ENCODE measurements at regions not wholly inside any gene's neighbourhood (a gene's known extent, or its start where the extent isn't known, plus 50 kb on each side); places are given as distances from the start of the nearest gene placed in this dataset.
"Not testable (repeated sequence)": the region's sequence is repeated elsewhere in the genome, so short reads cannot be mapped to it uniquely, and the experiment has no call there.

GRCh38 chr4:118410138-118410537 lies 57.3 kb upstream of the PRSS12 start:
- H3K4me1 Mint-ChIP-seq (ENCODE audit: low read depth) = no peaks in the 10 kb centered on the region
- no peak for DNase-seq
- no peak overlapping the region for H3K27ac Mint-ChIP-seq
- no peak overlapping the region for H3K4me3 Mint-ChIP-seq
- peaks cover 7% of the 10 kb centered on the region for H3K27me3 Mint-ChIP-seq
- H3K9me3 Mint-ChIP-seq = peaks cover 2% of the 10 kb centered on the region
- no peaks in the 10 kb centered on the region for H3K36me3 Mint-ChIP-seq (ENCODE audit: low read depth)

DNA sequence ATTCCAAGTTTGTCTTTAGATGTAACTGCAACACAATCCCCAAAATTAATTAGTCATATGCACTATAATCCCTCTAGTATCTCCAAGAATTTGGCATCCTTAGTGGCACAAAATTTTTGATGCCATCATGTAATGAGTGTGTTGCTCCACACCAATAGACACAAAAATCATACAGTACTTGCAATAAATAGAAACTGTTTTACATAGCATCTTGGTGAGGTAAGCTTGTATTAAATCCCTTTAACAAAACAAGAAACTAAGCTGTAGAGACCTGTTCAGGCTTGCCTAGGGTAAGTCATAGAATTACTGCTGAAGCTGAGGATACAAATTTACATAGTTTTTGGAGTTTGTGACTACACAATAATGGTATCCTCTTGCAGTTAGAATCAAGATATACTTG lies 64.5 kb upstream of the PRSS12 start:
- no peak overlapping the region for H3K27ac Mint-ChIP-seq
- no peak overlapping the region for H3K4me3 Mint-ChIP-seq
- no peaks in the 10 kb centered on the region for H3K36me3 Mint-ChIP-seq (ENCODE audit: low read depth)
- no peaks in the 10 kb centered on the region for H3K27me3 Mint-ChIP-seq
- no peaks in the 10 kb centered on the region for H3K4me1 Mint-ChIP-seq (ENCODE audit: low read depth)
- no peak for DNase-seq
- no peaks in the 10 kb centered on the region for H3K9me3 Mint-ChIP-seq

DNA sequence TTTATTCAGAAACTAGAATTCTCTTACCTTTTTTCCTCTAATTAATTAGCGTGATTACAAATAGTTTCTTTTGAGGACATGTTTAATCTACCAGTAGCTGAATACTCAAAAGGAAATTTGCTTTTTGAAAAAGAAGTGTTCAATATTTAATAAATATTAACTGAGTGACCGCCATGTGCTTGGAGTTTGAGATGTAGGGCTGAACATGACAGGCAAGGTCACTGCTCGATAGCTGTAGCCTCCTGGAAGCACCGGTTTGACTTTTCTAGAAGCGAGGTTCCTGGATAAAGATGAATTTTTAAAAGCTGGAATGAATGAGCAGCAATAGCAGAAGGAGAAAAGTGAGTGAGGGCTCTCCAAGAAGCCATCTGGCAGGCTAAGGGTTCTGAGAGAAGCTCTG lies 65.0 kb upstream of the PRSS12 start:
- H3K27ac Mint-ChIP-seq; DNase-seq; H3K4me1 Mint-ChIP-seq (ENCODE audit: low read depth); H3K4me3 Mint-ChIP-seq; H3K36me3 Mint-ChIP-seq (ENCODE audit: low read depth); H3K9me3 Mint-ChIP-seq; H3K27me3 Mint-ChIP-seq: not testable (repeated sequence)

GRCh38 chr4:118418396-118418795 lies 65.6 kb upstream of the PRSS12 start:
- H3K9me3 Mint-ChIP-seq; H3K4me3 Mint-ChIP-seq; H3K36me3 Mint-ChIP-seq (ENCODE audit: low read depth); H3K4me1 Mint-ChIP-seq (ENCODE audit: low read depth); DNase-seq; H3K27ac Mint-ChIP-seq; H3K27me3 Mint-ChIP-seq: not testable (repeated sequence)

DNA sequence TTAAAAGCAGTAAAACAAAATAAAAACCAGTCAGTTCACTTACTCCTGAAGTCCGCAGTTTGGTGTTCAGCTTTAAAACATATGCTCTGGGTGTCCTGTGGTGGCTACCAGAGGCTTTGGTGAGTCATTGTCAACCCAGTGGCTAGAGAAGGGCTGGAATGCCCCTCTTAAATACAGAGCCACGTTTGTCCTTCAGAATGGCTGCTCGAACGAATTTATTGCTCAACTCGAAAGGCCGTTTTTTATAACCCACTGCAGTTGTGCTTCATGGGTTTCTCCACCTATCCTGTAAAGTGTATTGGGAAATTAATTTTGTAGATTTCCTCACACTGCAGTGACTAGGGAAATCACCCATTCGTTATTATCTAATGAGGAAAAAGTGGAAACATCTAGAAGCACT lies 66.8 kb upstream of the PRSS12 start:
- not testable (repeated sequence) for H3K4me1 Mint-ChIP-seq (ENCODE audit: low read depth); H3K27ac Mint-ChIP-seq; H3K27me3 Mint-ChIP-seq; H3K4me3 Mint-ChIP-seq; DNase-seq; H3K36me3 Mint-ChIP-seq (ENCODE audit: low read depth); H3K9me3 Mint-ChIP-seq

DNA sequence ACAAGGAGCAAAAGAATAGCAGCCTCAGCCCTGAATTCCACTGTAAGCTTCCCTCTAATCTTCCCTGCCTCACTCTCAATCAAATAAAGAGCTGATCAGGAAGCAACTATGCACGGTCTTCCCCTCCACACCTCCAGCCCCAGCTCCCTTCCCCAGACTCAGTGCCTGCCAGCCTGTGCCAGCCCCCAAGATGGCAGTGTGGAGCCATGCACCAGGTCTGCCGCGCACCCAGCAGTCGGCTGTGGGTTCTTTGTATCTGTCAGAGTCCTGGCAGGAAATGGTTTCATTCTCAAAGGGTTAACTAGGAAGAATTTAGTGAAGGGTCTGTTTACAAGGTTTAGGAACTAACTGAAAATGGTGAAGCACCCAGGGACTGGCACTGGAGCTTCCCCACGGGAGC lies 71.3 kb upstream of the PRSS12 start:
- peak; percentile 58 for DNase-seq
- not testable (repeated sequence) for H3K27ac Mint-ChIP-seq; H3K9me3 Mint-ChIP-seq; H3K4me3 Mint-ChIP-seq; H3K36me3 Mint-ChIP-seq (ENCODE audit: low read depth); H3K4me1 Mint-ChIP-seq (ENCODE audit: low read depth)
- H3K27me3 Mint-ChIP-seq = peaks cover 12% of the 10 kb centered on the region

- peaks cover 12% of the 10 kb centered on the region for H3K27me3 Mint-ChIP-seq
- DNase-seq = not testable (repeated sequence)
Measured at GRCh38 chr4:118428881-118429280, 76.1 kb upstream of the PRSS12 start.

GRCh38 chr4:118432359-118432758 lies 79.6 kb upstream of the PRSS12 start:
- not testable (repeated sequence) for H3K36me3 Mint-ChIP-seq (ENCODE audit: low read depth); H3K9me3 Mint-ChIP-seq; H3K27me3 Mint-ChIP-seq; H3K4me1 Mint-ChIP-seq (ENCODE audit: low read depth); H3K4me3 Mint-ChIP-seq; H3K27ac Mint-ChIP-seq; DNase-seq

More at GRCh38 chr4:118428881-118429280, 76.1 kb upstream of the PRSS12 start:
- not testable (repeated sequence) for H3K27ac Mint-ChIP-seq; H3K36me3 Mint-ChIP-seq (ENCODE audit: low read depth); H3K9me3 Mint-ChIP-seq; H3K4me3 Mint-ChIP-seq; H3K4me1 Mint-ChIP-seq (ENCODE audit: low read depth)

- not testable (repeated sequence) for H3K27me3 Mint-ChIP-seq; H3K36me3 Mint-ChIP-seq (ENCODE audit: low read depth); H3K27ac Mint-ChIP-seq; DNase-seq; H3K4me3 Mint-ChIP-seq; H3K9me3 Mint-ChIP-seq; H3K4me1 Mint-ChIP-seq (ENCODE audit: low read depth)
Measured at GRCh38 chr4:118433612-118434375, 81.0 kb upstream of the PRSS12 start.

DNA sequence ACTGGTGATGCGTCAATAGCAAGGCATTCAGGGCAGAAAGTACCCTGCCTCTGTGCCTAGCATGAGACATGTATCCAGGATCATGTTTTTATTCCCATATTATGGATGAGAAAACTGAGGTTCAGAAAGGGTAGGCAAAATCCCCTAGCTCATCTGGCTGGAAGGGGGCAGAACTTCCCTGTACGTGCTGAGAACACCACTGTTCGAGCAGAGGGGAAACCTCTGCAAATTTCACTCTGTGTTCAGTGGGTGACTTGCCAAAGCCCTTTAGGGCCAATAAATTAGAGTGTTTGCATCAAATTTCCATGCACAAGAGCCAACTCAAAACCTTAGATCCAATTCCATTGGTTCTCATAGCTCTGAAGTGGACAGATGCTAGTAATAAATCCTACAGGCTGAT lies 82.6 kb upstream of the PRSS12 start:
- H3K27ac Mint-ChIP-seq; DNase-seq; H3K9me3 Mint-ChIP-seq; H3K27me3 Mint-ChIP-seq; H3K4me1 Mint-ChIP-seq (ENCODE audit: low read depth); H3K36me3 Mint-ChIP-seq (ENCODE audit: low read depth); H3K4me3 Mint-ChIP-seq: not testable (repeated sequence)

- H3K4me1 Mint-ChIP-seq (ENCODE audit: low read depth); H3K36me3 Mint-ChIP-seq (ENCODE audit: low read depth); DNase-seq; H3K9me3 Mint-ChIP-seq; H3K27ac Mint-ChIP-seq; H3K27me3 Mint-ChIP-seq; H3K4me3 Mint-ChIP-seq: not testable (repeated sequence)
Measured at GRCh38 chr4:118442115-118442837, 89.5 kb upstream of the PRSS12 start.

DNA sequence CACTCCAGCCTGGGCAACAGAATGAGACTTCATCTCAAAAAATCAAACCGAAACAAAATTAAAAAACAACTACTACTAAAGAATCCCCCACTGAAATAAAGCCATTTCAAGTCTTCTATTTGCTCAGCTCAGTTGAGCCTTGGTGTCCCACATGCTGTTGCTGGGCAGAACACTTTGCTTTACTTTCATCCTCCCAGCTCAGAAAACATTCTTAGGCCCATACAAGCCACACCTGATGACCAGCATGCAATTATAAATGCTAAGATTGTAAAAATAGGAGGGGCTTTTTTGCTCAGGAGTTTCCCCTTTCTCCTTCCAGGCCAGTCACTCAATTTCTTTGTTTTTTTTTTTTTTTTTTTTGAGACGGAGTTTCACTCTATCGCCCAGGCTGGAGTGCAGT lies 94.6 kb upstream of the PRSS12 start:
- not testable (repeated sequence) for DNase-seq; H3K4me1 Mint-ChIP-seq (ENCODE audit: low read depth); H3K36me3 Mint-ChIP-seq (ENCODE audit: low read depth); H3K9me3 Mint-ChIP-seq; H3K4me3 Mint-ChIP-seq; H3K27ac Mint-ChIP-seq; H3K27me3 Mint-ChIP-seq

- not testable (repeated sequence) for H3K27ac Mint-ChIP-seq; H3K4me1 Mint-ChIP-seq (ENCODE audit: low read depth); H3K27me3 Mint-ChIP-seq; H3K9me3 Mint-ChIP-seq; H3K4me3 Mint-ChIP-seq; H3K36me3 Mint-ChIP-seq (ENCODE audit: low read depth); DNase-seq
Measured at GRCh38 chr4:118454857-118455256, 102.1 kb upstream of the PRSS12 start.

DNA sequence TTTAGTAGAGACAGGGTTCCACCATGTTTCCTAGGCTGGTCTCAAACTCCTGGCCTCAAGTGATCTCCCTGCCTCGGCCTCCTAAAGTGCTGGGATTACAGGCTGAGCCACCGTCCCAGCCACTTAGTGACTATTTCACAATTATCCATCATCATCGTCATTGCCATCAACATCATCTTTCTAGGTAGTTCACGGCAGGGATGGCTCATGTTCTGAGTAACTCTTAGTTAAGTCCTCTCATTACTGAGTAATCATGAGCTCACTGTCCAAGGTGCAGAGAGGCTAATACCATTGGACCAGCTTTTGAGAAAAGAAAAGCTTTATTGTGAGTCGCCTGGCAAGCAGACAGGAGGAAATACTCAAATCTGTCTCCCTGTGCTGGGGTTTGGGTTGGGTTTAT lies 108.6 kb upstream of the PRSS12 start:
- not testable (repeated sequence) for DNase-seq; H3K4me1 Mint-ChIP-seq (ENCODE audit: low read depth); H3K9me3 Mint-ChIP-seq; H3K4me3 Mint-ChIP-seq; H3K27me3 Mint-ChIP-seq; H3K27ac Mint-ChIP-seq; H3K36me3 Mint-ChIP-seq (ENCODE audit: low read depth)

- not testable (repeated sequence) for H3K4me1 Mint-ChIP-seq (ENCODE audit: low read depth); H3K36me3 Mint-ChIP-seq (ENCODE audit: low read depth); H3K27me3 Mint-ChIP-seq; H3K9me3 Mint-ChIP-seq; H3K4me3 Mint-ChIP-seq; H3K27ac Mint-ChIP-seq; DNase-seq
Measured at GRCh38 chr4:118465831-118466230, 113.0 kb upstream of the PRSS12 start.
